ENCODE measurements at regions not wholly inside any gene's neighbourhood (a gene's known extent, or its start where the extent isn't known, plus 50 kb on each side); places are given as distances from the start of the nearest gene placed in this dataset.

- no peak for DNase-seq
- Histone ChIP-seq H3K4me3 (no peak overlapping the region), H3K36me3 (no peaks in the 10 kb centered on the region), H3K27me3 (ENCODE audit: low read depth) (no peaks in the 10 kb centered on the region), H3K9me3 (replicated peaks) (peaks cover 19% of the 10 kb centered on the region), H3K4me1 (no peaks in the 10 kb centered on the region), H3K27ac (replicated peaks) (no peak overlapping the region)
- intact Hi-C loops (cut with micrococcal nuclease) = no loop called here
- TF ChIP-seq CTCF (IDR thresholded peaks at IDR 0.05; ENCODE audit: borderline replicate concordance) = no peak
Measured at GRCh38 chr14:46788994-46789393, 137.4 kb upstream of the RPL10L start.

GRCh38 chr14:46782281-46782680, 130.7 kb upstream of the RPL10L start:
- H3K4me3 ChIP-seq = no peak overlapping the region
- TF ChIP-seq CTCF (IDR thresholded peaks at IDR 0.05; ENCODE audit: borderline replicate concordance) = no peak
- H3K9me3 ChIP-seq (replicated peaks) = peaks cover 56% of the 10 kb centered on the region
- no peaks in the 10 kb centered on the region for H3K36me3 ChIP-seq
- no peaks in the 10 kb centered on the region for H3K4me1 ChIP-seq
- H3K27ac ChIP-seq (replicated peaks) = no peak overlapping the region
- intact Hi-C loops (cut with micrococcal nuclease) = no loop called here
- no peak for DNase-seq
- H3K27me3 ChIP-seq (ENCODE audit: low read depth) = no peaks in the 10 kb centered on the region

- Histone ChIP-seq H3K9me3 (replicated peaks) (peaks cover 9% of the 10 kb centered on the region), H3K4me1 (no peaks in the 10 kb centered on the region), H3K27ac (replicated peaks) (no peak overlapping the region), H3K27me3 (ENCODE audit: low read depth) (no peaks in the 10 kb centered on the region), H3K36me3 (no peaks in the 10 kb centered on the region), H3K4me3 (no peak overlapping the region)
- DNase-seq = no peak
- no peak for TF ChIP-seq CTCF (IDR thresholded peaks at IDR 0.05; ENCODE audit: borderline replicate concordance)
- intact Hi-C loops (cut with micrococcal nuclease) = no loop called here
Measured at GRCh38 chr14:46769292-46769691, 117.7 kb upstream of the RPL10L start.

GRCh38 chr14:46747001-46747652, 95.5 kb upstream of the RPL10L start:
- intact Hi-C loops (cut with micrococcal nuclease) = no loop called here

GRCh38 chr14:46734286-46734685, 82.7 kb upstream of the RPL10L start:
- H3K36me3 ChIP-seq = no peaks in the 10 kb centered on the region
- H3K4me3 ChIP-seq = no peak overlapping the region
- no peak for DNase-seq
- TF ChIP-seq CTCF (IDR thresholded peaks at IDR 0.05; ENCODE audit: borderline replicate concordance) = no peak
- intact Hi-C loops (cut with micrococcal nuclease) = no loop called here
- H3K27me3 ChIP-seq (ENCODE audit: low read depth) = no peaks in the 10 kb centered on the region
- no peak overlapping the region for H3K27ac ChIP-seq (replicated peaks)
- H3K4me1 ChIP-seq = no peaks in the 10 kb centered on the region
- peaks cover 34% of the 10 kb centered on the region for H3K9me3 ChIP-seq (replicated peaks)

More at GRCh38 chr14:46747001-46747652, 95.5 kb upstream of the RPL10L start:
- no peak overlapping the region for H3K27ac ChIP-seq (replicated peaks)
- no peaks in the 10 kb centered on the region for H3K4me1 ChIP-seq
- no peak for DNase-seq
- no peak overlapping the region for H3K4me3 ChIP-seq
- TF ChIP-seq CTCF (IDR thresholded peaks at IDR 0.05; ENCODE audit: borderline replicate concordance) = no peak
- H3K36me3 ChIP-seq = no peaks in the 10 kb centered on the region
- no peaks in the 10 kb centered on the region for H3K9me3 ChIP-seq (replicated peaks)
- no peaks in the 10 kb centered on the region for H3K27me3 ChIP-seq (ENCODE audit: low read depth)
